ENCODE measurements at regions not wholly inside any gene's neighbourhood (a gene's known extent, or its start where the extent isn't known, plus 50 kb on each side); places are given as distances from the start of the nearest gene placed in this dataset.

DNA sequence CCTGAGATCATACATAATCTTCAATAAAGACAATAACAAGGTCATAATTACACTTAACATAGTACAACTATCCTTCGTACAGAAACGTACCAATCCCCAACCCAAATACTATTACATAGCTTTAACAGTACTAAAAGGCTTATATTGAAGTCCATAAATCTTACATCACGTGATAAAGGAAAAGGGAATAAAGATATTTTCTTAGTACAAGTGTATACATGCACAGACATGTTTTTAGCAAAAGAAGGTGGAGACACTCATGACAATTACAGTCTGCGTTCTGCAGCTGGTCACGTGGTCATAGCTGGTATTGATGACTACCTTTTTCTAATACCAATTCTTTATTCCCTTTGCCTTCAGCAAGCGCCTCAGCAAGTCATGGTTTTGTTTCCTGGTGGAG, 464.5 kb upstream of the SLITRK5 start:
- DNase-seq (no peak), ATAC-seq (no peak)
- WGBS, 2 donors, result 85 to 90% methylated on average over 6 of the region's 6 CpGs
- TF ChIP-seq, protein P1, sequence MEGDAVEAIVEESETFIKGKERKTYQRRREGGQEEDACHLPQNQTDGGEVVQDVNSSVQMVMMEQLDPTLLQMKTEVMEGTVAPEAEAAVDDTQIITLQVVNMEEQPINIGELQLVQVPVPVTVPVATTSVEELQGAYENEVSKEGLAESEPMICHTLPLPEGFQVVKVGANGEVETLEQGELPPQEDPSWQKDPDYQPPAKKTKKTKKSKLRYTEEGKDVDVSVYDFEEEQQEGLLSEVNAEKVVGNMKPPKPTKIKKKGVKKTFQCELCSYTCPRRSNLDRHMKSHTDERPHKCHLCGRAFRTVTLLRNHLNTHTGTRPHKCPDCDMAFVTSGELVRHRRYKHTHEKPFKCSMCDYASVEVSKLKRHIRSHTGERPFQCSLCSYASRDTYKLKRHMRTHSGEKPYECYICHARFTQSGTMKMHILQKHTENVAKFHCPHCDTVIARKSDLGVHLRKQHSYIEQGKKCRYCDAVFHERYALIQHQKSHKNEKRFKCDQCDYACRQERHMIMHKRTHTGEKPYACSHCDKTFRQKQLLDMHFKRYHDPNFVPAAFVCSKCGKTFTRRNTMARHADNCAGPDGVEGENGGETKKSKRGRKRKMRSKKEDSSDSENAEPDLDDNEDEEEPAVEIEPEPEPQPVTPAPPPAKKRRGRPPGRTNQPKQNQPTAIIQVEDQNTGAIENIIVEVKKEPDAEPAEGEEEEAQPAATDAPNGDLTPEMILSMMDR (IDR thresholded peaks at IDR 0.05), result no peak
- Histone ChIP-seq H3K4me1 (no peaks in the 10 kb centered on the region), H3K27me3 (no peaks in the 10 kb centered on the region), H3K36me3 (no peaks in the 10 kb centered on the region), H3K9me3 (no peaks in the 10 kb centered on the region), H3K27ac (no peak overlapping the region), H3K4me3 (no peak overlapping the region)
- intact Hi-C loops (cut with DNase I), result no loop called here

DNA sequence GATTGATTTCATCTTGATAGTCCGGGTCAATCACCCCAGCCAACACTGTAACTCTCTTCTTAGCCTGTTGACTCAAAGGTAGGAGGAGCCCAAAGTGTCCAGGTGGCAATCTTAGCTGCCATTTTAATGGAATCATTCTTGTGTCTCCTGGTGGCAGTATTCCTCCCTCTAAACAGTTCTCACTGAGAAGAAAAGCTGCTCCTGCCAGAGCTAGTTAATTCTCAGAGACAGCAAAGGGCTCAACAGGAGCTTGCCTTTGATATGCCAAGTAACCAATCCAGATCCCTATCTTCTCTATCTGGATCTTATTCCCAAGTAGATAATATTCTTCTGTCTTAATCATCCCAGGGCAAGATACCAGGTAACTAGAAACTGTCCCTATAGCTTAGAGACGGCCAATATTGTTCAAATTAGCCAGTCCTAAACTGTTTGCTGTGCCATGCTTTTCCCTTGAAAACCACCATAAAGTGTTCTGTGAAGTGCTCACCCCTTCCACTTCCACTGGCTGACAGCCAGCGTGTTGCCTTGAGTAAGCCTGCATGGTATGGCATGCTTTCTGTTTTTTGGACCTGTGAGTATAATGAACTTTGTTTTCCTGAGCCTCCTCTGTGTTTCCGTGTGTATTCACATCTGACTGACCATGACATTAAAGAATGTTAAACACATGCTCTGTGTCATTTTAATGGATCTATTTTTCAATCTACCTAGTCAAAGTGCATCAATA, 463.7 kb upstream of the SLITRK5 start:
- WGBS, 2 donors, result 54 to 59% methylated on average over 4 of the region's 4 CpGs
- intact Hi-C loops (cut with DNase I), result no loop called here

DNA sequence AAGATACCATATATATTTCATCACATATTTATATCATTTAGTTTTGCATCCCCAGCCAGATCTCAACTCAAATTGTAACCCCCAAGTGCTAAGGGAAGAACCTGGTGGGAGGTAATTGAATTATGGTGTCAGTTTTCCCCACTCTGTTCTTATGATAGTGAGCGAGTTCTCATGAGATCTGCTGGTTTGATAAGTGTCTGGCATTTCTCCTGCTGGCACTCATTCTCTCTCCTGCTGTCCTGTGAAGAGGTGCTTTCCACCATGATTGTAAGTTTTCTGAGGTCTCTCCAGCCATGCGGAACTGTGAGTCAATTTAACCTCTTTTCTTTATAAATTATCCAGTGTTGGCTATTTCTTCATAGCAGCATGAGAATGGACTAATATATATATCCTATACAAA, 462.5 kb upstream of the SLITRK5 start:
- TF ChIP-seq, protein P1 (IDR thresholded peaks at IDR 0.05), result no peak
- Histone ChIP-seq H3K27me3 (no peaks in the 10 kb centered on the region), H3K4me3 (no peak overlapping the region), H3K4me1 (no peaks in the 10 kb centered on the region), H3K36me3 (no peaks in the 10 kb centered on the region), H3K27ac (no peak overlapping the region), H3K9me3 (no peaks in the 10 kb centered on the region)
- 66 to 80% methylated on average over 2 of the region's 2 CpGs for WGBS, 2 donors
- DNase-seq (no peak), ATAC-seq (no peak)
- intact Hi-C loops (cut with DNase I), result no loop called here

More for the DNA sequence above, 463.7 kb upstream of the SLITRK5 start:
- no peaks in the 10 kb centered on the region for H3K9me3 ChIP-seq
- no peaks in the 10 kb centered on the region for H3K36me3 ChIP-seq
- H3K27me3 ChIP-seq, result no peaks in the 10 kb centered on the region
- H3K27ac ChIP-seq, result no peak overlapping the region
- DNase-seq (no peak), ATAC-seq (no peak)
- no peaks in the 10 kb centered on the region for H3K4me1 ChIP-seq
- TF ChIP-seq, protein P1 (IDR thresholded peaks at IDR 0.05), result no peak
- no peak overlapping the region for H3K4me3 ChIP-seq

DNA sequence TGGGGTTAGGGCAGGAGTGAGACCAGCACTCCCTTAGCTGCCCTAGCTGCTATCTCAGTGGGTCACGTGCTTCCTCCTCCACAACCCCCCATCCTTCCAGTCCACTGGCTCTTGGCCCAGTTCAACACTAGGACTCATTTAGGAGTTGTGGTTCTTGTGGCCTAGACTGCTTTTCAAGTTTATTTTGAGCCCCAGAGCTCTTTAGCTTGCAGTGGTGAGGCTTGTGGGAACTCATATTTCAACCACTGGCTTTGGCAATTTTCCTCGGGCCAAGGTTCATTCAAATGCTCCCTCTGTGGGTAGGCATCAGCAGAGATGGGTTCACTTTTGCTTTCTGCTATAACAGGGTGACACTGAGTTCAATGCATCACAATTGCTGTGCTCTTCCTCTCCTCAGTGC, 436.2 kb upstream of the SLITRK5 start:
- intact Hi-C loops (cut with DNase I), result no loop called here
- Histone ChIP-seq H3K9me3 (peaks cover 0 to 26% (median 0%) of the 10 kb centered on the region in 11 donors), H3K27ac (no peak overlapping the region), H3K4me1 (no peaks in the 10 kb centered on the region), H3K36me3 (no peaks in the 10 kb centered on the region), H3K4me3 (no peak overlapping the region), H3K27me3 (no peaks in the 10 kb centered on the region)
- ATAC-seq (no peak), DNase-seq (no peak)
- TF ChIP-seq, protein P1 (IDR thresholded peaks at IDR 0.05), result no peak
- 52 to 69% methylated on average over 2 of the region's 2 CpGs for WGBS, 2 donors
